ENCODE measurements at regions not wholly inside any gene's neighbourhood (a gene's known extent, or its start where the extent isn't known, plus 50 kb on each side); places are given as distances from the start of the nearest gene placed in this dataset.
"Not testable (repeated sequence)": the region's sequence is repeated elsewhere in the genome, so short reads cannot be mapped to it uniquely, and the experiment has no call there.

- no peak for DNase-seq
Measured at GRCh38 chr5:39579750-39580149, 155.0 kb upstream of the DAB2 start.

GRCh38 chr5:39578887-39579497 is 154.2 kb upstream of the DAB2 start:
- DNase-seq, result no peak

GRCh38 chr5:39577529-39577928 is 152.7 kb upstream of the DAB2 start:
- no peak for DNase-seq

- no peak for DNase-seq
Measured at GRCh38 chr5:39570403-39571027, 145.7 kb upstream of the DAB2 start.

GRCh38 chr5:39569857-39570256 is 145.1 kb upstream of the DAB2 start:
- DNase-seq, result no peak

- no peak for DNase-seq
Measured at GRCh38 chr5:39566891-39567290, 142.1 kb upstream of the DAB2 start.

- DNase-seq, result no peak
Measured at GRCh38 chr5:39566029-39566428, 141.2 kb upstream of the DAB2 start.

- DNase-seq, result no peak
Measured at GRCh38 chr5:39561421-39561820, 136.6 kb upstream of the DAB2 start.

- no peak for DNase-seq
Measured at GRCh38 chr5:39560726-39561125, 135.9 kb upstream of the DAB2 start.

GRCh38 chr5:39559923-39560322 is 135.1 kb upstream of the DAB2 start:
- DNase-seq, result no peak

GRCh38 chr5:39558541-39558940 is 133.8 kb upstream of the DAB2 start:
- no peak for DNase-seq

- no peak for DNase-seq
Measured at GRCh38 chr5:39555788-39556187, 131.0 kb upstream of the DAB2 start.

- DNase-seq, result peak in 1 of 2 donors; percentile 5
Measured at GRCh38 chr5:39547553-39548154, 122.9 kb upstream of the DAB2 start.

GRCh38 chr5:39544941-39545340 is 120.2 kb upstream of the DAB2 start:
- no peak for DNase-seq

GRCh38 chr5:39543335-39543734 is 118.6 kb upstream of the DAB2 start:
- no peak for DNase-seq

- DNase-seq, result no peak
Measured at GRCh38 chr5:39542511-39543285, 117.9 kb upstream of the DAB2 start.

GRCh38 chr5:39541920-39542319 is 117.1 kb upstream of the DAB2 start:
- DNase-seq, result no peak

GRCh38 chr5:39539470-39539869 is 114.7 kb upstream of the DAB2 start:
- no peak for DNase-seq

- no peak for DNase-seq
Measured at GRCh38 chr5:39534690-39535089, 109.9 kb upstream of the DAB2 start.

- no peak for DNase-seq
Measured at GRCh38 chr5:39533749-39534148, 109.0 kb upstream of the DAB2 start.

GRCh38 chr5:39532511-39532910 is 107.7 kb upstream of the DAB2 start:
- DNase-seq, result no peak

- no peak for DNase-seq
Measured at GRCh38 chr5:39531306-39531705, 106.5 kb upstream of the DAB2 start.

- DNase-seq, result no peak
Measured at GRCh38 chr5:39526914-39527477, 102.2 kb upstream of the DAB2 start.

- DNase-seq, result not testable (repeated sequence)
Measured at GRCh38 chr5:39525781-39526180, 101.0 kb upstream of the DAB2 start.
